Activated CD4-positive, alpha-beta memory T cell treated with anti-CD3 and anti-CD28 coated beads, Interleukin-2, amount 10 ng/mL, durations not matched to agents 7 days and 5 days (primary cell): ENCODE measurements at regions not wholly inside any gene's neighbourhood (a gene's known extent, or its start where the extent isn't known, plus 50 kb on each side); places are given as distances from the start of the nearest gene placed in this dataset.

Experiments used
- CTCF ChIA-PET: fragments of 350-600 bp; sonication (Branson Sonifier 250); formaldehyde crosslinking; loops from one replicate; lab custom pipeline; 2021; ENCODE audit warnings: antibody characterized with exemption, inconsistent platforms; lab: Charles Lee
- POLR2A ChIA-PET: fragments of 350-600 bp; sonication (Branson Sonifier 250); formaldehyde crosslinking; loops from one replicate; lab custom pipeline; 2021; ENCODE audit warnings: antibody characterized with exemption; lab: Charles Lee
- DNase-seq: peaks from one replicate; pipeline ENCODE4 v3.0.0-alpha.2; 2020
- H3K27ac Mint-ChIP-seq: one replicate; pipeline ENCODE4 v1.8.0; 2021; ENCODE audit warnings: mild to moderate bottlenecking, mixed read lengths
- H3K27me3 Mint-ChIP-seq: one replicate; pipeline ENCODE4 v1.8.0; 2021; ENCODE audit warnings: mixed read lengths
- H3K36me3 Mint-ChIP-seq: one replicate; pipeline ENCODE4 v1.8.0; 2021; ENCODE audit warnings: low read depth, mixed read lengths
- H3K4me1 Mint-ChIP-seq: one replicate; pipeline ENCODE4 v1.8.0; 2021; ENCODE audit warnings: mixed read lengths
- H3K4me3 Mint-ChIP-seq: one replicate; pipeline ENCODE4 v1.8.0; 2021; ENCODE audit warnings: mild to moderate bottlenecking, mixed read lengths
- H3K9me3 Mint-ChIP-seq: one replicate; pipeline ENCODE4 v1.8.0; 2021; ENCODE audit warnings: mixed read lengths

DNA sequence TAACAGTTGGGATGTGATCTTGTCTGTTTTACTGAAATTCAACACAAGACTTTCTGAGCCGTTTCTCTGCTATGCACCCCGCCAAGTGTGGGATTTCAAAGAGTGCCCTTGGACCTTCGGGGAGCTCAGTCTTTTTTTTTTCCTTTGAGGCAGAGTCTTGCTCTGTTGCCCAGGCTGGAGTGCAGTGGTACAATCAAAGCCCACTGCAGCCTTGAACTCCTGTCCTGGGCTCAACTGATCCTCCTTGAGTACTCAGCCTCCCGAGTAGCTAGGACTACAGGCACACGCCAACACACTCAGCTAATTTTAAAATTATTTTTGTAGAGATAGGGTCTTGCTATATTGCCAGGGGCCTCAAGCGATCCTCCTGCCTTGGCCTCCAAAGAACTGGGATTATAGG lies 162.9 kb downstream of the BAMBI start:
- H3K27ac Mint-ChIP-seq, result no peak overlapping the region
- H3K9me3 Mint-ChIP-seq, result no peaks in the 10 kb centered on the region
- H3K36me3 Mint-ChIP-seq, result no peaks in the 10 kb centered on the region
- ChIA-PET POLR2A (no interaction called here), CTCF (no interaction called here)
- H3K27me3 Mint-ChIP-seq, result no peaks in the 10 kb centered on the region
- H3K4me3 Mint-ChIP-seq, result no peak overlapping the region
- no peak for DNase-seq
- H3K4me1 Mint-ChIP-seq, result no peaks in the 10 kb centered on the region

DNA sequence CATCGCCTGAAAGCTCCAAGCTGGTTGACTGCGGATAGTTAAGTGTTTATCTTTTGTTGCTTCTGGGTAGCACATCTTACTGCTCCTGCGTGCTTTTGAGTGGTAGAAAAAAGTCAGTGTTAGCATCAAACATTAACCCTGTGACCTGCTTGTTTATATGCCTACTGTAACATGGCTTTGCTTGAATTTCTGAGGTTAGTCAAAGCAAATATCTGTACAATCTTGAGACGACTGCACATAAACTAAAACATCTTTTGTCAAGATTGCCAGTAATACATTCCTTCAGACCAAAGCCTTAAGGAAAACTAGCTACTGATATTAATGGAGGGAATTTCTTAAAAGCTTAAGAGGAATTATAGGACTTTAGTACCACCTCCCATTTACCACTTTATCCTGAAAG lies 163.7 kb downstream of the BAMBI start:
- no peaks in the 10 kb centered on the region for H3K27me3 Mint-ChIP-seq
- no peaks in the 10 kb centered on the region for H3K4me1 Mint-ChIP-seq
- H3K9me3 Mint-ChIP-seq, result no peaks in the 10 kb centered on the region
- no peak overlapping the region for H3K4me3 Mint-ChIP-seq
- H3K27ac Mint-ChIP-seq, result no peak overlapping the region
- CTCF ChIA-PET, result no interaction called here
- H3K36me3 Mint-ChIP-seq, result no peaks in the 10 kb centered on the region
- DNase-seq, result no peak
- POLR2A ChIA-PET, result no interaction called here

DNA sequence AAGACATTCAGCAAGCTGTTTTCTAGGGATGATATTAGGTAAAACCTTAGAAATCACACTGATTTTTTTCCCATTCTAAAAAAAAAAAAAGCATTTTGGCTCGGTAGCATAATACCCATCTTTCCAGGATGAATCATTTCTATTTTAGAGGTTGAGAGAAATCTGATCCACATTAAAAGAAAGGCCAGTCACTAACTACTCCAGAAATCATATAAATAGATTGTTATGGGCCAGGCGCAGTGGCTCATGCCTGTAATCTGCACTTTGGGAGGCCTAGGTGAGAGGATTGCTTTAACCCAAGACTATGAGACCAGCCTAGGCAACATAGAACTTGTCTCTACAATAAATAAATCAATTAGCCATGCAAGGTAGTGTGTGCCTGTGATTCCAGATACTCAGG lies 164.3 kb downstream of the BAMBI start:
- no peaks in the 10 kb centered on the region for H3K9me3 Mint-ChIP-seq
- no peak overlapping the region for H3K27ac Mint-ChIP-seq
- H3K27me3 Mint-ChIP-seq, result no peaks in the 10 kb centered on the region
- no peak overlapping the region for H3K4me3 Mint-ChIP-seq
- ChIA-PET CTCF (no interaction called here), POLR2A (no interaction called here)
- H3K36me3 Mint-ChIP-seq, result no peaks in the 10 kb centered on the region
- no peak for DNase-seq
- no peaks in the 10 kb centered on the region for H3K4me1 Mint-ChIP-seq

DNA sequence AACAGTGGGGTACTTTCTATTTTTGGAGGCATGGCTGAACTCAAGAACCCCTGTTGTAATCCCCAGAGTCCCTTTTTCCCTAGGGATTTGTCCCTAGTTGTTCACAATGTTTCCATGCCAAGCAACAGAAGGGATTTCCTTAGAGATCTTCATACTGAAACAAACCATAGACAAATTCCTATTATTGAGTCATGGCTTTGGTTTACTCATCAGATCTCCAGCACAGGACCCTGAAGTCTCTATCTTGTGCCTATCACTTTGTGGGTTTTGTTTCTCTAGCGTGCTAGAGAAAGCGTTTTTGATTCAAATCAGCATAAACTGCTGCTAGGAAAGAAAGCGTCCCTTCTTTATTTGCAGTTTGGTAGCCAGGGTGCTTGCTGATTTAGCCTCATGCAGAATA lies 165.0 kb downstream of the BAMBI start:
- no peak overlapping the region for H3K4me3 Mint-ChIP-seq
- no peaks in the 10 kb centered on the region for H3K4me1 Mint-ChIP-seq
- no peak for DNase-seq
- no peak overlapping the region for H3K27ac Mint-ChIP-seq
- H3K27me3 Mint-ChIP-seq, result no peaks in the 10 kb centered on the region
- CTCF ChIA-PET, result no interaction called here
- H3K9me3 Mint-ChIP-seq, result no peaks in the 10 kb centered on the region
- H3K36me3 Mint-ChIP-seq, result no peaks in the 10 kb centered on the region
- POLR2A ChIA-PET, result no interaction called here

DNA sequence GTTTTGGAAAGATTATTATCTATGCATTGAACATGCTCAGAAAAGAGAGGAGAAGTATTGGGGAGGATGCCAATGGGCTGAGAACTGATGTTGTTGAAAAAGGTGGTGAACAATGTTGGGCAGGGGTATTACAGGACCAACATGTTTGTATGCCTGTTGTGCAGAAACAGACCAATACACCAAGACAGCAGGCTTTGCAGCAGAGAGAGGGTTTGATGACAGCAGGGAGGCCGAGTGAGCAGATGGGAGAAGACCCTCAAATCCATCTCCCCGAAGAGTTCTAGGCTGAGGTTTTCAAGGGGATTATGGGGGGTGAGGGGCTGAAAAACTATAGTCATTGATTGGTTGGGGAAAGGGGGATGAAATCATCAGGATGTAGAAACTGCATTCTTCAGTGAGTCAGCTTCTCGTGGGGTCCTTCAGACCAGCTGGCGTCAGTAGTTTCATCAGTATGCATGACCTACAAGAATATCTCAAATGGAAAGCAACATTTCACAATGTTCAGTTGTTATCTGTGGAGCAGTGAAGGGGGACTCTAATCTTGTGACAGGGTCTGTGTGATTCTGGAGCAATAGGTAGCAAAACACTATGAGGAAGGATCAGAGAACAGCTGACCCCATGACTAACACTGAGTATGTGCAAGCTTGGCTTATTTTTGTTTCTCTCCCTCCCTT lies 167.8 kb downstream of the BAMBI start:
- Mint-ChIP-seq H3K27me3 (no peaks in the 10 kb centered on the region), H3K9me3 (no peaks in the 10 kb centered on the region), H3K36me3 (no peaks in the 10 kb centered on the region), H3K4me3 (no peak overlapping the region), H3K27ac (no peak overlapping the region), H3K4me1 (no peaks in the 10 kb centered on the region)
- ChIA-PET POLR2A (no interaction called here), CTCF (no interaction called here)
- no peak for DNase-seq

DNA sequence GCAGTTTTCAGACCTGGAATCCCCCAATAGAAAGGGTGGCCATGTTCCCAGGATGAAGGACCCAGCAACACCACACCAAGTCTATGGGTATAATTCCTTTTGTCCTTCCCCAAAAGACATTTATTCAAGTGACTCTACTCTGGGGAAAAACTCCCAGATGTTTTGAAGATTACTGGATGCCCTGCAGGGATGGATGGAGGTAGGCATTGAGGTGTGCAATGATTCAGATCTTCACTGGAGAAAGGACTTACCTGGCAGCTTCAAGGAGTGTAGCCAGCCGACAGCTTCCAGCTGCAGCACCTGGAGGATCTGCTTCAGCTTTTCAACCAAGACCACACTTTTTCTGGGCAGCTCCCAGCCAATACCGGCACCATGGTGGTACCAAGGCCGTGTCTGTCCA lies 172.0 kb downstream of the BAMBI start:
- Mint-ChIP-seq H3K9me3 (no peaks in the 10 kb centered on the region), H3K4me3 (no peak overlapping the region), H3K36me3 (no peaks in the 10 kb centered on the region), H3K27me3 (no peaks in the 10 kb centered on the region), H3K4me1 (no peaks in the 10 kb centered on the region), H3K27ac (no peak overlapping the region)
- ChIA-PET POLR2A (no interaction called here), CTCF (no interaction called here)
- DNase-seq, result no peak

DNA sequence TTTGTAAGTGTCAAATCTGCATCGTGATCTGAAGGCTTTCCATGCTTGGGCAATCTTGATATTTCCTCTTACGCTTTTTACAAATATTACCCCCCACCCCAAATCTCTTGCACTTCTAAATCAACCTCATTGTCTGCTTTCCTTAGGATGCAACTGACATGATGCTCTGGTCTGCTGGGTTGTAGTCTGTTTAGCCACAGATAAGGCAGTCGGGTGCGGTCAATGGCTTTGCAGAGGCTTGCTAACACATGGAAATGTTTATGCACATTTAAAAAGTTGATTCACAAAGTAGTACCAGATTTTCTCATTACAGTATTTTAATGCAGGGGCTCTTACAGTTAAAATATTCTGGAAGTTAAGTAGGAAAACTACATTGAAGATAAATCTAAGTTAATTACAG lies 172.5 kb downstream of the BAMBI start:
- no peak overlapping the region for H3K27ac Mint-ChIP-seq
- H3K36me3 Mint-ChIP-seq, result no peaks in the 10 kb centered on the region
- H3K4me3 Mint-ChIP-seq, result no peak overlapping the region
- no peak for DNase-seq
- no peaks in the 10 kb centered on the region for H3K27me3 Mint-ChIP-seq
- no peaks in the 10 kb centered on the region for H3K9me3 Mint-ChIP-seq
- H3K4me1 Mint-ChIP-seq, result no peaks in the 10 kb centered on the region
- CTCF ChIA-PET, result no interaction called here
- POLR2A ChIA-PET, result no interaction called here

DNA sequence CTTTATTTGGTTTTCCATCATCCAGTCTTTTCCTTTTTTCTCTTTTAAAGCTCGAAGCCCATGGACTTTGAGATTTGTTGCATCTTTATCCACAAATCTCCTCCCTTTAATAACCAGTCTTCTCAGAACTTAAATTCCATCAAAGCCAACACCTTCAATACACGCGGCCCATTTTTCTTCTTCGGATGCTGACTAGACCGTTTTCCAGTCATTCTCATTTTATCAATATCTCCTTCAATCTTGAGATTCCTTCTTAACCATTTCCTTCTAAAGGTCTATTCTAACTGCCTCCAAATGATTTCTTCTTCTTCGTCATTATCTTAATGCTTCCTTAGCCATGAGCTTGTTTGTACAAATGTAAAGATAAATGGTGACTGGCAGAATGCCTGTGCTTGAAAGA lies 173.5 kb downstream of the BAMBI start:
- Mint-ChIP-seq H3K27me3 (no peaks in the 10 kb centered on the region), H3K27ac (no peak overlapping the region), H3K36me3 (no peaks in the 10 kb centered on the region), H3K4me1 (no peaks in the 10 kb centered on the region), H3K4me3 (no peak overlapping the region), H3K9me3 (no peaks in the 10 kb centered on the region)
- ChIA-PET CTCF (no interaction called here), POLR2A (no interaction called here)
- no peak for DNase-seq

DNA sequence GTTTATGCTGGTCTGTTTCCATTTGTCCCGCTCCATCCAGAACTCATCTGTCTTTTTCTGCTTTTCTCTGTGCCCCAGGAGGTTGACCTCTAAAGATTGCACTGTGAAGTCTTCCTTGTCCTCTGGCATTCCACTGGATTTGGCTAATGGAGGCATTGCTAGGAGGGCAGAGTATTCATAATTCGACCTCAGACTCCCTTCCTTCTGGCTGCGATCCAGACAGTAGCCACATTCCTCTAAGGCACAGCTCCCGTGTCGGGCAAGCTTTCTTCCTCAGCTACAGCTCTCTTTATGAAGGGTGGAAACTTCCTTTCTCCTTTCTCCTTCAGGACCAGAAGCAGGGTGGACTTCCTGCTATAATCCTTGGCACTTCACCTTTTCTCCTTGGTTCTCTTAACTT lies 175.9 kb downstream of the BAMBI start:
- CTCF ChIA-PET, result no interaction called here
- no peak for DNase-seq
- POLR2A ChIA-PET, result no interaction called here
- H3K4me3 Mint-ChIP-seq, result no peak overlapping the region
- no peaks in the 10 kb centered on the region for H3K36me3 Mint-ChIP-seq
- H3K9me3 Mint-ChIP-seq, result peaks cover 3% of the 10 kb centered on the region
- H3K27me3 Mint-ChIP-seq, result no peaks in the 10 kb centered on the region
- no peak overlapping the region for H3K27ac Mint-ChIP-seq
- H3K4me1 Mint-ChIP-seq, result no peaks in the 10 kb centered on the region

DNA sequence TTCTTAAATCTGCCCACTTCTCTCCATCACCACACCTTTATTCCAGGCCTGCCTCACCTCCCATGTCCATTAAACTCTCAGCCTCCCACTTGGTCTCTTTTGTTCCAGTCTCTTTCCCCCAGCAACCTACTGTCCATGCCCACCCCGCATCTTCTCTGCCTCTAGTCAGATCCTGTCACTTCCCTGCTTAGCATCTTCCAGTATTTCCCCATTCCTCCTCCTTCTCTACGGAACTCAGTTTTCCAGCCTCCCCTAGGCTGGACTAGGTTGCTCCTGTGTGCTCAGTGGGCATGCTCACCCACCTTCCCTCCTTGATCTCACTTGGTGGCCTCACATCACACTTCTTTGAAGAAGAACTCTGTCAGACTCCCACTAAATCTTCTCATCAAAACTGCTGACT lies 179.8 kb downstream of the BAMBI start:
- no peak for DNase-seq
- no peaks in the 10 kb centered on the region for H3K36me3 Mint-ChIP-seq
- H3K4me1 Mint-ChIP-seq, result no peaks in the 10 kb centered on the region
- no peak overlapping the region for H3K27ac Mint-ChIP-seq
- H3K9me3 Mint-ChIP-seq, result peaks cover 3% of the 10 kb centered on the region
- H3K27me3 Mint-ChIP-seq, result no peaks in the 10 kb centered on the region
- ChIA-PET POLR2A (no interaction called here), CTCF (no interaction called here)
- no peak overlapping the region for H3K4me3 Mint-ChIP-seq

DNA sequence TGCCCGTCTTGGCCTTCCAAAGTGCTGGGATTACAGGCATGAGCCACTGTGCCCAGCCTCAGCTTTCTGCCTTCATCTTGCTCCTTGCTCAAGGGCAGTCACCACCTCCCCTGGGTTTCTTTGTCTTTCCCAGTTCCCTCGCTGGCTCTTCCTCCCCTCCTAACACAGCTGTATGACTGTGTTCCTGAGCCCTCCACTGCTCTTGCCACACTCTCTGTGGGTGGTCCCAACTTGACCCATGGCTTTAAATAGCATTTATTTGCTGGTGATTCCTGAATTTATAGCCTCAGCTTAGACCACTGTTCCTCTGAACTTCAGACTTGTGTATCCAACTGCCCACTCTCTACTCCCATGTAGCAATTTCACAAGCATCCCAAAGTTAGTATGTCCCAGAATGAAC lies 181.3 kb downstream of the BAMBI start:
- no peak overlapping the region for H3K4me3 Mint-ChIP-seq
- H3K27me3 Mint-ChIP-seq, result no peaks in the 10 kb centered on the region
- no peaks in the 10 kb centered on the region for H3K4me1 Mint-ChIP-seq
- DNase-seq, result no peak
- no peak overlapping the region for H3K27ac Mint-ChIP-seq
- CTCF ChIA-PET, result no interaction called here
- H3K9me3 Mint-ChIP-seq, result peaks cover 5% of the 10 kb centered on the region
- POLR2A ChIA-PET, result no interaction called here
- H3K36me3 Mint-ChIP-seq, result no peaks in the 10 kb centered on the region

DNA sequence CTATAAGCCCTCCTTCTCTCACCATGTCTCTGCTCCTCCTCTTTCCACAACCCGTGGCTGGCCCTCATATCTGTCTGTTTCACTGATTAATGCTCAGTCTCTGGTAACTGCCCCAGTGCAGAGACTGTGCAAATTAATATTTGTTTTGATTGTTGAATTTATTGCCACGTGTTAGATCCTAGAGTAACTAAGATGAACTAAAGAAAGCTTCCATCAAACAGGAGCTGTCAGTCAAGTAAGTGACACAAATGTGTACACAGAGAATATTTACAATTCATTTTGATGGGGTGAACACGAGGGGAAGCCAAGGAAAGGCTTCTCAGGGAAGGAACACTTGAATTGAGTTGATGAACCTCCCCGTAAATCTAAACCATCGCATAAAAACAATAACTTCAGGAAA lies 182.5 kb downstream of the BAMBI start:
- no peak for DNase-seq
- Mint-ChIP-seq H3K27ac (no peak overlapping the region), H3K9me3 (peaks cover 5% of the 10 kb centered on the region), H3K4me1 (no peaks in the 10 kb centered on the region), H3K36me3 (no peaks in the 10 kb centered on the region), H3K27me3 (no peaks in the 10 kb centered on the region), H3K4me3 (no peak overlapping the region)
- ChIA-PET POLR2A (no interaction called here), CTCF (no interaction called here)

DNA sequence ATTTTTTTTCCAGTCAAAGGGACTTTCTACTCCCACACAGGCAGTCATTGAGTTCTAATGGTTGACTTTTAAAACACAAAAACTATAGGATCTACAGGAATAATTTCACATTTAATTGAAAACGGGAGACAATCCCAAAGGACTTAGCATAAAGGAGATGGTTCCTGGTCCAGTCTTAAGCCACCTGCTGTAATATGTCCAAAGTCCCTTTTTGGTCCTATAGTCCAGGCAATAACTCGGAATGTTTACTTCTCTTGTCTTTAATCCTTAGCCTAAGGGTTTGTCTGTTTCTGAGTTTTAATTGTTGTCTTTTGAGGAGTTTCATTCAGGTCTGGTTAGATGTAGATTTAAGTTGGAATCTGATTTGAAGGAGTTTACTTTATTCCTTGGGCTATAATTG lies 184.9 kb downstream of the BAMBI start:
- CTCF ChIA-PET, result no interaction called here

DNA sequence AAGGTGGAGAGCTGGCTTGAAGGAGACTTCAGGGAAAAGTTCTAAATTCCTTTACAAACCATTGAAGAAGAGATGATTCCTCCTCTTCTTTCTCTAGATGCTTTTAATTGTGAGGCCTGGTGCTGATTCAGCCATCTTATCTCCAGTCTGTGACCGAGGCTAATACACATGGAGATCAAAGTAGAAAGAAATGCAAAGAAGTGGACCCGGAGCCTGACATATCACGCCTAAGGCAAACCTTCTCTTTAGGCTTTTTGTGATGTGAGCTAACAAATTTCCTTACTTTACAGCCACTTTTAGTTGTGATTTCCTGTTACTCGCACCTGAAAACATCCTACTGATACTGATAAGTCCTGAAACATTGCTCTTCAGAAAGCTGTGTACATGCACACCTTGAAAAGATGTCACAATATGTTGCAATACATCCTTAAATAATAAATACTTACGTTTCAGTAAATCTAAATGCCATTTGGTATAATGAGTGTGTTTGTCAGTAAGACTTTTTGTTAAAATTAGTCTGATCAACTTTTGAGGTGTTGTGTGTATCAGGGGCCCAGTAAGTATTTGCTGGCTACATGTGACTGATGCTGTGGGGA lies 192.4 kb downstream of the BAMBI start:
- CTCF ChIA-PET, result no interaction called here
- H3K4me3 Mint-ChIP-seq, result no peak overlapping the region

More for the DNA sequence above, 184.9 kb downstream of the BAMBI start:
- Mint-ChIP-seq H3K4me1 (no peaks in the 10 kb centered on the region), H3K27me3 (no peaks in the 10 kb centered on the region), H3K36me3 (no peaks in the 10 kb centered on the region), H3K4me3 (no peak overlapping the region), H3K9me3 (peaks cover 5% of the 10 kb centered on the region), H3K27ac (no peak overlapping the region)
- DNase-seq, result no peak
- POLR2A ChIA-PET, result no interaction called here

More for the DNA sequence above, 192.4 kb downstream of the BAMBI start:
- POLR2A ChIA-PET, result no interaction called here
- Mint-ChIP-seq H3K9me3 (no peaks in the 10 kb centered on the region), H3K27me3 (no peaks in the 10 kb centered on the region), H3K4me1 (no peaks in the 10 kb centered on the region), H3K27ac (no peak overlapping the region), H3K36me3 (no peaks in the 10 kb centered on the region)
- no peak for DNase-seq
